ENCODE measurements at regions not wholly inside any gene's neighbourhood (a gene's known extent, or its start where the extent isn't known, plus 50 kb on each side); places are given as distances from the start of the nearest gene placed in this dataset.

- no peak for TF ChIP-seq POLR2A (IDR thresholded peaks at IDR 0.05; ENCODE audit: low read length)
- TF ChIP-seq GATA1 (IDR thresholded peaks at IDR 0.05; ENCODE audit: low read depth, low read length), result no peak
Measured at GRCh38 chr1:87829360-87829759, 500.7 kb downstream of the LMO4 start.

All from erythroblast (primary cell).